ENCODE measurements at regions not wholly inside any gene's neighbourhood (a gene's known extent, or its start where the extent isn't known, plus 50 kb on each side); places are given as distances from the start of the nearest gene placed in this dataset.

GRCh38 chr16:49026566-49027181 is 255.0 kb downstream of the CBLN1 start:
- DNase-seq (ENCODE audit: low read depth in 2 of 3, low spot score in 1 of 3) = no peak

GRCh38 chr16:49024896-49025295 is 256.7 kb downstream of the CBLN1 start:
- no peak for DNase-seq (ENCODE audit: low read depth in 2 of 3, low spot score in 1 of 3)

- no peak for DNase-seq (ENCODE audit: low read depth in 2 of 3, low spot score in 1 of 3)
These were observed 257.6 kb downstream of the CBLN1 start for GRCh38 chr16:49024016-49024415.

- DNase-seq (ENCODE audit: low read depth in 2 of 3, low spot score in 1 of 3) = no peak
These were observed 258.6 kb downstream of the CBLN1 start for GRCh38 chr16:49023050-49023449.

- no peak for DNase-seq (ENCODE audit: low read depth in 2 of 3, low spot score in 1 of 3)
These were observed 259.2 kb downstream of the CBLN1 start for GRCh38 chr16:49022351-49022963.

- DNase-seq (ENCODE audit: low read depth in 2 of 3, low spot score in 1 of 3) = no peak
These were observed 260.5 kb downstream of the CBLN1 start for GRCh38 chr16:49021136-49021535.

GRCh38 chr16:49020436-49020835 is 261.2 kb downstream of the CBLN1 start:
- no peak for DNase-seq (ENCODE audit: low read depth in 2 of 3, low spot score in 1 of 3)

GRCh38 chr16:49019831-49020230 is 261.8 kb downstream of the CBLN1 start:
- no peak for DNase-seq (ENCODE audit: low read depth in 2 of 3, low spot score in 1 of 3)

DNA sequence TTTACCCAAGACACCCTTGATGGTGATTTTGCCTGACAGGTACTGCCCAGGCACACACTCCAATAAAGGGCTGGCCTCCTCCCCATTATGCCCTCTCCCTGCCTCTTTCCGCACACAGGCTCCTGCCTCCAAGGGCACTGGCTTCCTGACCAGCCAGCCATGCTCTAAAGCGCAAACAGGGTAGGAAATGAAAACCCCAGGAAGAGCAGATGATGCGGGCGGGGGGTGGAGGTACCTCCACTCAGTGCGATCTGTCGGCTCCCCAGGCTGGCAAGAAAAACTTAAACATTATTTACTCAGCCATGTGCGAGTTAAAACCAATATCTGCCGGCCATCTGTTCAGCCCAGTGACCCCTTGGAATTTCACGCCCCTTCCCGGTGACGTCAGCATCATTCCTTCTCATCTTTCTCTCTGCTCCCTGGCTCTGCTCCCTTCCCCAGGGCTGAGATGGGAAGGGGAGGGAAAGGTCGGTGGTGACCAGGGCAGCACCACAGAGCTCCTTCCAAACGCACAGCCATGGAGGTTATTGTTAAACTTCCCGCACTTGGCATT is 262.5 kb downstream of the CBLN1 start:
- no peak for DNase-seq (ENCODE audit: low read depth in 2 of 3, low spot score in 1 of 3)

GRCh38 chr16:49018259-49018931 is 263.2 kb downstream of the CBLN1 start:
- DNase-seq (ENCODE audit: low read depth in 2 of 3, low spot score in 1 of 3) = no peak

GRCh38 chr16:49017501-49017900 is 264.1 kb downstream of the CBLN1 start:
- no peak for DNase-seq (ENCODE audit: low read depth in 2 of 3, low spot score in 1 of 3)

DNA sequence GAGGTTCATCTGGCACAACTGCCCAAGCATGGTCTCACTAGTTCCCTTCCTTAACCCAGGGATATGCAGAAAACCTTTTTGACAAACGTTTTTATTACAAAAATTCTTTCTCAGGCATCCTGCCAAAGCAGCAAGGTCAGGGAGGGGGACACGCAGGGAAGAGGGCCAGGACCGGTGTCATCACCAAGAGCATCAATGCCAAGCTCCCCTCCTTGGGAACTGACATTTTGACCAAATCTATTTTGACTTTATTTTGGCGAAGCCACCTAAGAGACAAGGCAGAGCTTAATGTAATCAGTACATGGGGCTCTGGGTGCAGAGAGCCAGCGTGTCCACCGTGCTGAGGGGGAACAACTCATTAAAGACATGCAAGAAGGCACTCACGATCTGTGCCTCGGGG is 265.2 kb downstream of the CBLN1 start:
- no peak for DNase-seq (ENCODE audit: low read depth in 2 of 3, low spot score in 1 of 3)

DNA sequence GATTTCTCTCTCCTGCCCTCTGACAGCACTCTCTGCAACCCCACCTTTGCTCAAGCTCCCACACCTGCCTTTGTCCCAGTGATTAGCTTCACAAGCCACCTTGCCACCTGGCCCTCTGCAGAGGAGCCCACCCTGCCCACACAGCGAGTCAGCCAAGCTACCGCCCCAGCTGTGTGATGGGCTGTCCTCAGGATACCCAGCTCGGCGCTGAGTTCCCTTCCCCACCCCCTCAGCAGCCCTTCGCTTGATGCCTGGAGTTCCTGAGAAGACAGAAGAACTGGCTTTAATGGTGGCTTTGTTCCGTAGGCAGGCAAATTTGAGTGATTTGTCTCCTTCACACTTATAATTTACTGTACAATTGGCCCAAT is 266.4 kb downstream of the CBLN1 start:
- no peak for DNase-seq (ENCODE audit: low read depth in 2 of 3, low spot score in 1 of 3)

DNA sequence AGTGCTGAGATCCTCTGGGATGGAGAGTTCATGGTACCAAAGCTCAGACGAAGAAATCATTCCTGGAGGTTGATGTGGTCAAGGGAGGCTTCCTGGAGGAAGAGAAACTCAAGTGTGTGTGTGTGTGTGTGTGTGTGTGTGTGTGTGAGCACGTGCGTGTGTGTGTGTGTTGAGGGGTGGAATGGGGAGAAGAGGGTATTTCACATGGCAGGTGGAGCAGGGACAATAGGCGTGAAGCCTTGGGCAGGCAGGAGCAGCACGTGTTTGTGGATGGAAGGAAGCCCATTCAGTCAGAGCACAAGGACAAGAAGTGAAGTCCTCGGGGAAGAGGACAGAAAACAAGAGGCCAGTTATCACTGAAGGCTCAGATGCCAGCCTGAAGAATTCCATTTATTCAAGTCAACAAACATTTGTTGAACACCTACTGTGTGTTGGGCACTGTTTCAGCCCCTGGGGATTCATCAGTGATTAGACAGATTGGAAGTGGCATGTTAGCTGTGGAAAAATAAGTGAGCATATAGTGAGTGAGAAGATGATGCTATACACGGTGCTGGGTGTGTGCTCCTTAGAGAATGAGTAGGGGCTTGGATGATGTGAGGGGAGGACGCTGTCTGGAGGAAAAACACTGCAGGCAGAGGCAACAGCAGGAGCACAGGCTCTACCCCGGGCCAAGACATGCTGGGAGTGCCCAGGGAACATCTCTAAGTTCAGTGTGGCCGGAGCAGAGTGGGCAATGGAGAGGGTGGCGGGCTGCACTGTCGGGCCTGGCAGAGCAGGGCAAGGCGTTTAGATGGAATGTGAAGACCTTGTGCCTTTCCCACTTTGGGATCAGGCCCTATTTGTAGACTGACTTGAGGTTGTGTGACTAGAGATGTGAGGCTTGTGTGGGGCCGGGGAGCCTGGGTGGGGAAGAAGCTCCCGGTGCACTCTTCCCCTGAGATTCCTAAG is 267.1 kb downstream of the CBLN1 start:
- no peak for DNase-seq (ENCODE audit: low read depth in 2 of 3, low spot score in 1 of 3)

DNA sequence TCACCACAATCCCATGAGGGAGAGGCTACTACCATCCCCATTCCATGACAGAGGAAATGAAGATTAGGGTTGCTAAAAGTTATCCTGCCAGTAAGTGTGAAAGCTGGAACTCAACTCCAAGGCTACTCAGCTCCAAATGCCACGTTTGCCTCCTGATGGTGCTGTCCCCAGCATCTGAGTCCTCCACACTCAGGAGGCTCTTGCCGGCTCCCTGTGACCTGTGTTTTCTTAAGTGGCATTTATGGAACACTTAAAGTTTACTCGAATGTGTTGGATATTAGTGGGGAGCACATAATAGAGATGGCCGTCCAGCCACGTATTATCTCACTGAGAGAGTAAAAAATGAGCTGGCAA is 267.9 kb downstream of the CBLN1 start:
- no peak for DNase-seq (ENCODE audit: low read depth in 2 of 3, low spot score in 1 of 3)

GRCh38 chr16:49012961-49013726 is 268.5 kb downstream of the CBLN1 start:
- DNase-seq (ENCODE audit: low read depth in 2 of 3, low spot score in 1 of 3) = no peak

GRCh38 chr16:49011901-49012300 is 269.7 kb downstream of the CBLN1 start:
- no peak for DNase-seq (ENCODE audit: low read depth in 2 of 3, low spot score in 1 of 3)

GRCh38 chr16:49010879-49011278 is 270.8 kb downstream of the CBLN1 start:
- DNase-seq (ENCODE audit: low read depth in 2 of 3, low spot score in 1 of 3) = no peak

GRCh38 chr16:49010396-49010795 is 271.2 kb downstream of the CBLN1 start:
- no peak for DNase-seq (ENCODE audit: low read depth in 2 of 3, low spot score in 1 of 3)

GRCh38 chr16:49009204-49009603 is 272.4 kb downstream of the CBLN1 start:
- no peak for DNase-seq (ENCODE audit: low read depth in 2 of 3, low spot score in 1 of 3)

- DNase-seq (ENCODE audit: low read depth in 2 of 3, low spot score in 1 of 3) = no peak
These were observed 277.6 kb downstream of the CBLN1 start for GRCh38 chr16:49003992-49004391.
